ELF-1 (cell line): ENCODE measurements at regions not wholly inside any gene's neighbourhood (a gene's known extent, or its start where the extent isn't known, plus 50 kb on each side); places are given as distances from the start of the nearest gene placed in this dataset.

ENCODE experiments used
- DNase-seq: peaks from one replicate; pipeline ENCODE4 v3.0.0-alpha.2; 2016; ENCODE audit warnings: low read depth, low spot score

DNA sequence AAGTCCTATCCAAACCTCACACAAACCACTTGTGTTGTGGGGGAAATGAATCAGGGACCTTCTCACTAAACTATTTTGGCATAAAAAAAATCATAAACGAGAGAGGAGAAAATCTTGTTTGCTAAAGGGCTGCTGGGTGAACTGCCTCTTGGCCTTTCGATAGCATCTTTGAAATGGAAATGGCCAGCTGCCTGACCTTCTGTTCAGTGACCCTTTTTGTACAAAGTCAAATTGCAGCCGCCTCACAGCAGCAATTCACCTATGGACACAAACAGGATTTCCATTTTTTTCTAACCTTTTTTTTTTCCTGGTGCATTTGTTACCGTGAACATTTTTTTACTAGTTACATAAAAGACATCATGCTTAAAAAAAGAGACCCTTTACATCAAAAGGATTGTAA, 89.0 kb upstream of the ONECUT1 start:
- no peak for DNase-seq

DNA sequence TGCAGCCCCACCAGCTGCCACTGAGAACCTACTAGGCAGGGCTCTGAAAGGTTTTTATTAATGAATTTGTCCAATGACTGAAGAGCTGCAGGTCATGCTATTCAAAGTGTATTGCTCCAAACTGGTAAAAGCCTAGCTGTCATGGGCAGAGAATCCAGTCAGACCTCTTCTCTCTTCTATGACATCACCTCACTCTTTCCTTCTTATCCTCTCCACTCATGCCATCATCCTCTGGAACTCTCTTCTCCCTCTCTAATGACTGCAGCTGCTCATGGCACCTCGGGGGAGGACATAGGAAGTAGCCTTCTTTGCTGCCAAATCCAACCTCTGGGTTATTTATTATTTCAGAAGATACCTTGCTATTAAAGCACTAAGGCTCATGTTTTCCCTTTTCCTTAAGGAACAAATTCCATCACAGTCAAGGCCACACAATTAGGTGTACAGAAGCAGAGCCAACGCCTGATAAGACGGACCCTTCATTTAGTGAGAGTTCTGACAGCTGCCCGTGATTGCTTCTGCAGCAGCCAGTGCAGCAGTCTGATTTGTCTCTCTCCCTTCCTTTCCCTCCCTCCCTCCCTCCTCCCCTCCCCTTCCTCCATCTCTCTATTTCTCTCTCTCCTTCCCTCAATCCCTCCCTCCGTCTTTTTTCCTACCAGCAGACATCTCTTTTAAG, 87.0 kb upstream of the ONECUT1 start:
- no peak for DNase-seq

DNA sequence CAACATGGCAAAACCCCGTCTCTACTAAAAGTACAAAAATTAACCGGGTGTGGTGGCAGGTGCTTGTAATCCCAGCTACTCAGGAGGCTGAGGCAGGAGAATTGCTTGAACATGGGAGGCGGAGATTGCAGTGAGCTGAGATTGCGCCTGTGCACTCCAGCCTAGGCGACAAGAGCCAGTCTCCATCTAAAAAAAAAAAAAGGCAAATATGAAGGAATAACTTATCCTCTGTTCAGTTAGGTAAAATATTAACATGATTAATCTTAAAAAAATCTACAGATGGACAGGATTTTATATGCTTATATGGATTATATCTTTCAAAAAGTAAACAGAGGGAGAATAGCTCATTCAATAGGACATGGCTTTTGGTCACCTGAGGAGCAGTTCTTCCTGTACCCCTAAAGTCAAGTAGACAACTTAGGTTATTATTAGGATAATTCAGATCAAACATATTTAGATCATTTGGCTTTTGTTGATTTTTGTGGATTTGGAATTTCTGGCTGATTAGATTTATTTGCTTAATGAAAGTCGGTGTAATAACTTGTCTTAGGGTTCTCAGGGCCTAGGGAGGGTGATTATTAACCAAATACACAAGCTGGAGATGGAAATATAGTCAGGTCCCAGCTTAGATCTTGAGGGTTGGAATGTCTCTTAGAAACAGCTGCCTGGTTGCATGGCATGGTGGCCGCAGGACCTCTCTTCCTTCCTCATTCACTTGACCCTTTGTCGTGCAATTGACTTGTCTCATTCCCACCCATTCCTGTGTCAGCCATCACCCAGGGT, 82.1 kb upstream of the ONECUT1 start:
- no peak for DNase-seq

DNA sequence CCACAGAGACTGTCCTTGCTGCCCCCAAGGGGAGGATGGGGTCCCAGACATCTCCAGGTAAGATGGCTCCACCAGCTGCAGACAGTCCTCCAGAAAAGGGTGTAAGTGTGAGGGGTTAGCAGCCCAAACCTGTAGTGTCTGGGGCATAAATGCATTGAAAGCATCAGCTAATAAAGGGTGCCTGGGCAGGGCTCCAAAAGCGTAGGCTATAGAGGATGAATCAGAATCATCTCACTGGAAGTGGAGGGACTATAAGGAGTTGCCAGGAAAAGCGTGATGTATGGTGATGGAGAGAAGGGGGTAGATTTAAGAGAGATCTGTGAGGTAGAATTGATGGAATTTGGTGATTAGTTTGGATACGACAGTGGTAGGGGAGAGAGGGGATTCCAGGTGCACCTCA, 79.9 kb upstream of the ONECUT1 start:
- no peak for DNase-seq

DNA sequence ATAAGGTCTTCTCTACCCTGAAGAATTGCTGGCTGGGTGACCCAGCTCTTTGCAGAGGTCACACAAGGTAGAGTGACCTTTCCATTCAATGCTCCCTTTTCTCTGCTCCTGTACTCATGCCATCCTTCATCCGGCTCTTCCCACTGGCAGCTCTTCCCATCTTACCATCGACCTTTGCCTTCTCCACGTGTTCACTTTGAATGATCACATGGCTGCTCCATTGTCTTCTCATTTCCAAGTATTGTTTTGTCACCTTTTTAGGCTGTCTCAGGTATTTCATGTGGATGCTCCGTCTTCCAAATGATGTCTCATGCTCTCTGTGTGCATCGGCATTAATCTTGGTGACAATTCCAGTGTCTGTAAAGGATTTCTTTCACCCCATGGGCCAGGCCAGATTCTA, 76.6 kb upstream of the ONECUT1 start:
- no peak for DNase-seq

DNA sequence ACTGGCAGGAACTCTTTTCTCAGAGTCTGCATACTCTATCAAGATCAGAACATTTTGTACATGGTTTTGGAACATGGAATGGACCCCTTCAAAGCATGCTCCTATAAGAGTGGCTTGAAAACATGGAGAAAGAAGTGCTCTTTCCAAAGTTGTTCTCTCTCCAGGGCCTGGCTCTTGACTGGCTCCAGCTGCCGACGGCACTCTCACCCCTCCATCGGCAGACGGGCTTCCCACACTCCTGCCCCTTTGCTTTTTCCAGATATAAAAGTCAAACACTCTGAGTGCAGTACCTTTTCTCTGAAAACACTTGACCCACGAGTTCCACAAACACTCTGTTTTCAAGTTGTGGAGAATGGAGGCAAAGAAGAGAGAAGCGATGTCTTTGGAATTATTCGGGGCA, 72.5 kb upstream of the ONECUT1 start:
- DNase-seq, result no peak

DNA sequence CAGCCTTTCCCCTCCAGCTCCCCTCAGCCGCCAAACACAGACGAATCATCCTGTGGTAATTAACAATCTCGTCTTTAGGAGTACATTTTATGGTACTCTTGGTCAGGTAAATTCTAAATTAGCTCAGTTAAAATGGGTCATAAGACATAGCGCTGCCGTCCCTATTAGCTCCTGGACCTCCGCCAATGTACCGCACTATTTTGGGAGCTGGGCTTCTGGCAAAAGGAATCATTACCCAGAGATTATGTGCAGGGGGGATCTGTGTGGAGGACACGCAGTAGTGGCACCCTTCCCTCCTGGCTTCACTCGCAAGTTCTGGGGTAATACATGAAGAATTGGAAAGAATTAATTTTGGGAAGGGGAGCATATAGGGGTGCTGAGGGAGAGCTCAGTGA, 68.6 kb upstream of the ONECUT1 start:
- DNase-seq, result no peak

DNA sequence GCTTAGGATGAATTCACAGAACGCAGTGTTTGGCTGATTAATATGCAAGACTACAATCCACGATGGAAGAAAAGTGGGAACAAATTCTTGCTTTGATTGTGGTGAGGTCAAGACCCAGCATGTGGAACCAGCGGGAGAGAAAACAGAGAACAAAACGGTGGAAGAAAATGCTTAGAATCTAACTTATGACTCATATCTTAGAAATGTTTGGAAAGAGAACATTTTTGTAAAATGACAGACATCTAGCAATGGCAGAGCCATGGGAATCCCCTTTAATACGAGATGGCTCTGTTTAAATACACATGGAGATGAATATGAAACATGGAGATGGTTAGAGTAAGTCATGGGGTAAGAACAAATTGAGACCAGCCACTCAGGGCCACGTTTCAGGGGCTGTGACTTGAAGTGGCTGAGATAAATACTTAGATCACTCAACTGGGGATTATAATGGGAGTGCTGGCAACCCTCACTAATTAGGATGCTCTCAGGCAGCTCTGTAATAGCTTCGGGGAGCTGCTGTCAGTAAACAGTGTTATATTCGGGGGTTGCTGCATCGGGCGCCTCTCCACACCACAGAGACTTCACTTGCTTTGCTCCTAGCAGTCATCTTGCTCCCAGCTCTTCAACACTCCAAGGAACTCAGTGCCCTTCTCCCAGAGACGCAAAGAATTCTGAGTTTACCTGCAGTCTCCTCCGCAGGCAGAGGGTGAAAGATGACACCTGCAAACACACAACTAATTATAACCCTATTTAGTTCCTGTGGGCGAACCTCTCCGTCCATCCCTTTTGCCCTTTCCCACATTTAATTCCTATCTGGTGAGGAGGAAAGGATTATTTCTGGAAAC, 68.0 kb upstream of the ONECUT1 start:
- peak; percentile 12 for DNase-seq

DNA sequence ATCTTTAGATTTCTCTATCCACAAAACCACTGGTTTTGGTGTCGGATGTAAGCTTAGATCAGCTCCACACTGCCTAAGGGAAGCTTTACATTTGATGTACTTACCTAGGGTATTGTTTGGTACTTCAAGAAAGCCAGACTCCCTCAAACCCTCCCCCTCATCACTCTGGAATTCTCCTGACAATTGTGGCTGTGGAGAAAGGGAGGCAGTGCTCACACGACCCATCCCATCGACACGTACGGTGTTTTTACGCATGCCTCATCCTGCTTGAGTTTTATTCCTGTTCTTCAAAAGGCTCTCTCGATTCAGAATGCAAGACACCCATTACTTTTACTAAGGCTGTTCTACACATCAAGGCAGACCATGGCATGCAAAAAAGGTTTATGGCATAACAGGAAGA, 67.3 kb upstream of the ONECUT1 start:
- DNase-seq, result peak; percentile 30

DNA sequence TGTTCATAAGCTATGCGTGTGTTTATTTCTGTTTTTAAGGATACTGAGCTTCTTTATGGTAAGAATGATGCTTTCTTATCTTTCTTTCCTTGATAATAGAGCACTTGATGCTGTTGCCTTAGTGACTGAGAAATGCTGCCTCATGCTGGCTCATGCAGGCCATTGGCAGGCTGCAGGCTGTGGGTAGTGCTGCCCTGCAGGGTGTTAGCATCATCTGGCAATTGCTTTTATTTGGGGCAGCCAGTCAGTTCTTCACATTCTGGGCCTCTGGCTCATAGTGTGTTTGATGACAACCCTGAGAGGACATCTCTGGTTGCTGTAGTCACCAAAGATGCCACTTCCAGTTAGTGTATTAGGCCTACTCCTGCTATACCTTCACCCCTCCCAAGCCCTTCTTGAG, 66.2 kb upstream of the ONECUT1 start:
- no peak for DNase-seq

DNA sequence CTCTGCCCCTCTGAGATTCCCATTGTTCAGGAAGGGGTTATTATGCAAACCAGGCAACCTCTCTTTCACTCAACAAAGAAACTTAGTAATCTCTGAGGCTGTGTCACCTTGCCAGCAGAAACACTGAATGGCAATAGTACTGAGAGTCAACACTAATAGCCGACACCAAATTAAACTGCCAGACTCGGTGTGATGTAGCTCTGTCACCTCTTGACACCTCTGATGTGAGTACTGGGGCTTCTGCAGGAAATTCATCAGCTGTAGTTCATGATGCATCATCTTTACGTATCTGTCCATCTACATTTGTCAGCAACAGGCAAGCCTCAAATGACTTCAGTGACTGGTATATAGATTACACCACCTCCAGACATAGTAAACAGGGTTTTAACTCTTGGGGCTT, 65.0 kb upstream of the ONECUT1 start:
- no peak for DNase-seq

DNA sequence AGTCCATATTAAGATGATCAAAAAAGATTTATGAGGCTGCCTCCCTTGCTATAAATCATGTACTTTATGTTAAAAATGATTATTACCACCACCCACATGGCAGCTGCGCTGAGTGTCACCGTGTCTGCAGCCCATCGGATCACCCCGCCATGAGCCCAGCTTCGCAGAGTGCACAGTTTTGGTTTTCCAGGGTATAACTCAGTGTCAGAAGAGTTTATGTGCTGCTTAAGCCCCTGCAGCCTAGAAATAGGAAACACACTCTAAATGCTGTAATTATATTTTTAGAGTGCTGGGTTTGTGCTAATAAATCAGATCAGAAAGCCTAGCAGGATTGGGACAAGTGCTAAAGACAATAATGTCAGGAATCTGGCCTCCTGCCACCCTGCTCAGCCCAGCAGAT, 54.7 kb upstream of the ONECUT1 start:
- no peak for DNase-seq
